Neural crest cell (in vitro differentiated cells): ENCODE measurements at regions not wholly inside any gene's neighbourhood (a gene's known extent, or its start where the extent isn't known, plus 50 kb on each side); places are given as distances from the start of the nearest gene placed in this dataset.

ENCODE experiments used
- DNase-seq: peaks from one replicate; pipeline ENCODE4 v3.0.0; 2021; ENCODE audit warnings: low read depth, mixed read lengths, low spot score
- H3K27ac Mint-ChIP-seq: one replicate; pipeline ENCODE4 v1.8.0; 2021; ENCODE audit warnings: mild to moderate bottlenecking, mixed read lengths; ENCODE audit not compliant: unreplicated experiment
- H3K27me3 Mint-ChIP-seq: 2 replicates; pipeline ENCODE4 v1.8.0; 2021; ENCODE audit warnings: low read depth, mild to moderate bottlenecking, mixed read lengths
- H3K36me3 Mint-ChIP-seq: 2 replicates; pipeline ENCODE4 v1.8.0; 2021; ENCODE audit warnings: low read depth, mild to moderate bottlenecking, mixed read lengths
- H3K4me1 Mint-ChIP-seq: 2 replicates; pipeline ENCODE4 v1.8.0; 2021; ENCODE audit warnings: mixed read lengths
- H3K4me3 Mint-ChIP-seq: one replicate; pipeline ENCODE4 v1.8.0; 2021; ENCODE audit warnings: mild to moderate bottlenecking, mixed read lengths
- H3K9me3 Mint-ChIP-seq: 2 replicates; pipeline ENCODE4 v1.8.0; 2021; ENCODE audit warnings: mixed read lengths
- CTCF ChIP-seq: fragments of 200-600 bp; sonication (generic); conservative IDR thresholded peaks from 2 replicates; pipeline ENCODE4 v1.5.0; 2021; ENCODE audit warnings: antibody characterized with exemption, mild to moderate bottlenecking

- H3K27me3 Mint-ChIP-seq = peaks cover 2% of the 10 kb centered on the region
- peaks cover 11% of the 10 kb centered on the region for H3K4me1 Mint-ChIP-seq
- no peak overlapping the region for H3K27ac Mint-ChIP-seq
- H3K9me3 Mint-ChIP-seq = no peaks in the 10 kb centered on the region
- no peak for DNase-seq
- TF ChIP-seq CTCF = no peak
- H3K4me3 Mint-ChIP-seq = no peak overlapping the region
- no peaks in the 10 kb centered on the region for H3K36me3 Mint-ChIP-seq
These were observed 170.7 kb upstream of the E2F7 start for GRCh38 chr12:77236066-77236465.

- H3K27ac Mint-ChIP-seq = no peak overlapping the region
- H3K27me3 Mint-ChIP-seq = peaks cover 2% of the 10 kb centered on the region
- DNase-seq = no peak
- H3K9me3 Mint-ChIP-seq = no peaks in the 10 kb centered on the region
- H3K36me3 Mint-ChIP-seq = no peaks in the 10 kb centered on the region
- TF ChIP-seq CTCF = no peak
- no peaks in the 10 kb centered on the region for H3K4me1 Mint-ChIP-seq
- H3K4me3 Mint-ChIP-seq = no peak overlapping the region
These were observed 166.7 kb upstream of the E2F7 start for GRCh38 chr12:77232045-77232444.

GRCh38 chr12:77231501-77231918, 166.1 kb upstream of the E2F7 start:
- no peaks in the 10 kb centered on the region for H3K36me3 Mint-ChIP-seq
- peaks cover 2% of the 10 kb centered on the region for H3K27me3 Mint-ChIP-seq
- H3K27ac Mint-ChIP-seq = no peak overlapping the region
- DNase-seq = no peak
- TF ChIP-seq CTCF = no peak
- H3K9me3 Mint-ChIP-seq = no peaks in the 10 kb centered on the region
- H3K4me3 Mint-ChIP-seq = no peak overlapping the region
- H3K4me1 Mint-ChIP-seq = no peaks in the 10 kb centered on the region

GRCh38 chr12:77229640-77230442, 164.5 kb upstream of the E2F7 start:
- H3K27ac Mint-ChIP-seq = no peak overlapping the region
- no peak overlapping the region for H3K4me3 Mint-ChIP-seq
- peaks cover 2% of the 10 kb centered on the region for H3K27me3 Mint-ChIP-seq
- no peak for DNase-seq
- no peaks in the 10 kb centered on the region for H3K4me1 Mint-ChIP-seq
- H3K9me3 Mint-ChIP-seq = no peaks in the 10 kb centered on the region
- H3K36me3 Mint-ChIP-seq = no peaks in the 10 kb centered on the region
- no peak for TF ChIP-seq CTCF

GRCh38 chr12:77228376-77228775, 163.0 kb upstream of the E2F7 start:
- Mint-ChIP-seq H3K27ac (no peak overlapping the region), H3K27me3 (no peaks in the 10 kb centered on the region), H3K9me3 (no peaks in the 10 kb centered on the region), H3K4me1 (no peaks in the 10 kb centered on the region), H3K36me3 (no peaks in the 10 kb centered on the region), H3K4me3 (no peak overlapping the region)
- TF ChIP-seq CTCF = no peak
- DNase-seq = no peak
